Activated CD4-positive, CD25-positive, alpha-beta regulatory T cell treated with anti-CD3 and anti-CD28 coated beads, Interleukin-2, amount 50 U/mL, for 72 hours (primary cell): ENCODE measurements at regions not wholly inside any gene's neighbourhood (a gene's known extent, or its start where the extent isn't known, plus 50 kb on each side); places are given as distances from the start of the nearest gene placed in this dataset.
"Not testable (repeated sequence)": the region's sequence is repeated elsewhere in the genome, so short reads cannot be mapped to it uniquely, and the experiment has no call there.

Source experiments
- DNase-seq: peaks from one replicate; pipeline ENCODE4 v3.0.0; 2021

DNA sequence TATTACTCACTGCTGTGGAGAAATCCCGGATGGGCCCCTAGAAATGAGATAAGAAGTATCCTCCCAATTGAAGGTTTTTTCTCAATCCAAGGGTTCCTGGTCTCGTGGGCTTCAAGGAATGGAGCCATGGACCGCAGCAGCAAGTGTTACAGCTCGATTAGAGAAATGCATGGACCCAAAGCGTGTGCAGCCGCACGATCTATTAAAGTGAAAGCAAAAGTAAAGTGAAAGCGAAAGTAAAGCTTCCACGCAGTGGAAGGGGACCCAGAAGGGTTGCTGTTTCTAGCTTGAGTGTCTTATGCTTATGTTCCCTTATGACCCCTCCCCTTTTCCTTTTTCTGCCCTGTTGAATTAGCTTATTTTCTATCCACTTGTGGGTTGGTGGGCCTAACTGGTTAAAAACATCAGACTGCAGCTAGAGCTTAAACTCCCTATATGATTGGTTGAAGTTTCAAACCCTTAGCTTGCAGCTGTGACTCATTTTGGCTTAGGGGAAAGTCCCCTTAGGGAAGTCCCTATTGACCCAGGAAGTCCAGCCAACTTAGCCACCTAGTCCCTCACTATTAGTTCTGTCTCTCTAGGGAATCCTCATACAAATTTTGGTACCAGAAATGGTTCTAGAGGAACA is 1111.8 kb downstream of the TAF11L14 start:
- DNase-seq = no peak

DNA sequence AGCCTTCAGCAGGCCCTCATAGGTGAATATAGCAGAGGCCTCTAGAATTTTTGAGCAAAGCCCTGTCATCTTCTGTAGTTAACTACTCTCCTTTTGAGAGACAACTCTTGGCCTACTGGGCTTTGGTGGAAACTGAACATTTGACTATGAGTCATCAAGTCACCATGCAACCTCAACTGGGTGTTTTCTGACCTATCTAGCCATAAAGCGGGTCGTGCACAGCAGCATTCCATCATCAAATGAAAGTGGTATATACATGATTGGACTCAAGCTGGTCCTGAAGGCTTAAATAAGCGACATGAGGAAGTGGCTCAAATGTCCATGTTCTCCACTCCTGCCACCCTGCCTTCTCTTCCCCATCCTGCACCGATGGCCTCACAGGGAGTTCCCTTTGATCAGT is 1115.5 kb downstream of the TAF11L14 start:
- no peak for DNase-seq

DNA sequence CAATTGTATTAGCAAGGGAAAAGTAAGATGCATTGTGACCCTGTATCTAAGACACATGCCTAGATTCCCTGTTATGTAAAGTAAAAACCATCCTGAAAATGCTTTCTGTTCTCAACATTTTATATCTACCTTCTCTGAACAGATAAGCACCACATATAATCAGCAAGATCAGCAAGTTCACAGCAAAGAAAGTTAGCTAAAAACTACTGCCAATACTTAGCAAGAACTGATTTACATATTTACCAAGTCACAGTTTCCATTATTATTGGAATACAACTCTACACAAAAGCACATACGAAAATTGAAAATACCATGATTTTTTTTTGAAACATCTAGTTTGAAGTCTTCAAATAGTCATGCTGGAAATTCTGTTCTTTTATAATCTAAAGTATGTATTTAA is 1118.1 kb downstream of the TAF11L14 start:
- no peak for DNase-seq

DNA sequence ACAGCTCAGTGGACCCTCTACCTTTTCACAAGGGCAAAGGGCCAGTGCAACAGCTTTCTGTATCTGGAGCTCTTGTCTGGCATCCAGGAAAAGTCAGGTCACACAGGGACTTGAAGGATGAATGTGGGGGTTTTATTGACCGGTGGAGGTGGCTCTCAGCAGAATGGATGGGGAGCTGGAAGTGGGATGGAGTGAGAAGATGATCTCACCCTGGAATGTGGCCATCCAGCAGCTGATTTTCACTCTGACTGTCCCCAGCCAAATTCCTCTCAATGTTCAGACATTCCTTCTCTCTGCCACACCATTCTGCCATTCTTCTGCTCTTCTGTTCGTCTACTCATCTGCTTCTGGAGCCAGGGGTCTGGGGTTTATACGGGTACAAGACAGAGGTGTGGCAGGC is 1119.9 kb downstream of the TAF11L14 start:
- no peak for DNase-seq

GRCh38 chr5:18761801-18762200 is 1127.5 kb downstream of the TAF11L14 start:
- DNase-seq = no peak

DNA sequence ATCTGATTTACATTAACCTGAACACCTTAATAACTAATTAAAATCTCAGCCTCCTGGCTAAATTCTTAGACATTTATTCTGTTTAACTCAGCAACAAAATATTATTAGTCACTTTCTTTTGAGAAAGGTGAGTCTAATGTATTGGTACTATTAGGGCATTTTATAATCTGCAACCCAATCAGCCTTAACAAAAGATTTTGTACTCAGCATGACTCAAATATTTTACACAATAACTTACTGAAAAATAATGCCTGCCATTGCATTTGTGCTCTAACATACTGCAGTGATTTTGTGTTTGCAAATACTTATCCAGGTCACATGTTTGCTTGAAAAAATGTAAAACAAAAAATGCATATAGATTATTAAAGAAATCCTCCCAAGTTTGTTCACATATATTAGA is 1129.9 kb downstream of the TAF11L14 start:
- DNase-seq = no peak

DNA sequence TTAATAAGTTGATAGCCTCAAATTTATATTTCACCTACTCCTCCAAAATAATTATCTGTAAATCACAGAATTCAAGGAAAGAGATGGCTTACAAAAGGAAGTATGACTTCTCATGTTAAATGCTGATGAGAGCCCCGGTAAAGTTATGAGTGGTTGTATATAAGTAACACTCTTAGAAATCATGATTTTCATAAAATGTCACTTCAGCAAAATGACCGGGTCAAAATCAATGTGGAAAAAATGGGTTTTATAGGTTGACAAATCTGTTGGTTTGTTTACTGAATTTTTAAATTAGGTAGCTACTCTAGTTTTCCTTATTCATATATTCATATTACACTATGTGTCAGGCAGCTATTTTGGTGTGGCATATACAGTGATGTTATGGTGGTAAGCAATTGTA is 1131.0 kb downstream of the TAF11L14 start:
- no peak for DNase-seq

DNA sequence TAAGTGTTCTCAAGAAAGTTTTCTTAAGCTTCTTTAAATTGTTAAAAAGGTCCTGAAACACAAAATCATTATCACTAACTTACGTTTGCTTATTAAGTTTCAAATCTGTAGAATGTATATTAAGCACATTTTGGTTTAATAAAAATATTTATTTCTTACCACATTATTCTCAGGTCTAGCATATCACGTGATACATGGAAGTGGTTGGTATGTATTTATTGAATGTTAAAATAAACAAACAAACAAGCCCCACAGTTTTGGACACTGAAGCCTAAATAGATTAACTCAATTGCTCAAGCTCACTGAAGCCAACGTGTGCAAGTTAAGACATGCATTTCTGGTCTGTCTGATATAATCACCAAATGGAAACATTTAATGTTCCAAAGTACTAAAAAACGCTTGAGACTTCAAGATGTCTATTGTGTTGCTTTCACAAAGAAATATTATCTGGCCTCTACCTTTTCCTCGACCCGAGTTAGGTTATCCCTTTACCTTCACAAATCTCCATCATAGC is 1136.9 kb downstream of the TAF11L14 start:
- no peak for DNase-seq

- no peak for DNase-seq
Observed at GRCh38 chr5:18772475-18772874, 1138.2 kb downstream of the TAF11L14 start.

- DNase-seq = no peak
Observed at GRCh38 chr5:18778225-18778624, 1144.0 kb downstream of the TAF11L14 start.

- no peak for DNase-seq
Observed at GRCh38 chr5:18789218-18789998, 1155.1 kb downstream of the TAF11L14 start.

DNA sequence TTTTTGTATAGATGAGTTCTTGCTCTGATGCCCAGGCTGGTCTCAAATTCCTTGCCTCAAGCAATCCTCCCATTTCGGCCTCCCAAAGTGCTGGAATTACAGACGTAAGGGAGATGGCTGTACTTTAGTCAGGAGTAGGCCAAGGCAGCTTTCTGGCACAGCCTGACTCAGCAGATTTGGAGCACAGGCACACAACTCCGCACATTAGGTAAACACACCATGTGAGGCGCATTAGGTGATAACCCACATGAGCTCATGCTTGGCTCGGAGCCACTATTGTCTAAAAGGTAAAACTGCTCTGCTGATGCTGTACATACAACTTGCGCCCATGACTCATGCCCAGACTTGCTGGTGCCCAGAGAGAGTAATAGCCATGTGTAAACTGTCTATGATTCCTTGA is 1157.9 kb downstream of the TAF11L14 start:
- no peak for DNase-seq

DNA sequence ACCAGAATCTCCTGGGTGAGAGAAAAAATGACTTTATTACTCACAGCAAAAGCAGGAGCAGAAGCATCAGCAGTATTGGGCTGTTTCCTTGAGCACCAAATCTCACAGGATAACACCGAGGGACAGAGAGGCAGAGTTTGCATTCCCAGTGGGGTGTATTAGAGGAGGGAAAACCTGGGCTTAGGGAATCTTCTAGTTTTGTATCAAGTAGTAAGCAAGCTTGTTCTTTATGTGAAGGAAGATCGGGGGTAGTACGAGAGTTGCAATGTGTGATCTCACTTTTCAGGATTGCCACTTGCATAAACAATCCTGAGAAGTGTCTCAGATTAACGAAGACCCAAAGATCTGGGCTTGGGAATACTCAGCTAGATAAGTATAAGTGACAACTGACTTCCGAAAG is 1163.0 kb downstream of the TAF11L14 start:
- DNase-seq = no peak

DNA sequence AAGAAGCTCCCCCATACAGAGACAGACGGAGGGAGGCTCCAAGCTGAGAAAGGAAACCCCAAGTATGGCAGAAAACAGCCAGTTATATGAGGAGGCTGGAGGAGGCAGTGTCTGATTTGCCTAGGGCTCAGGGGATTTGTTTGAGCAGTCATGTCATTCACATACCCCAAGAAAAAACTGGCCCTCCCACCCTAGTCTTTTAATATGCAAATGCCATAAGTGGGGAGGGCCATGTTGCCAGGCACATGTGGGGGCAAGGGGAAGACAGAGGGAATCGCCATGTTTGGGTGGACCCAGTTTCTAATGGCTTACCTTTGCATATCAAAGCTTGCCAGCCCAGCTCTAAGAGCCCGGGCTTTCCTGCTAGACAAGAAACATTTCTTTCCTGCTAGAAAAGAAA is 1163.8 kb downstream of the TAF11L14 start:
- DNase-seq = no peak

DNA sequence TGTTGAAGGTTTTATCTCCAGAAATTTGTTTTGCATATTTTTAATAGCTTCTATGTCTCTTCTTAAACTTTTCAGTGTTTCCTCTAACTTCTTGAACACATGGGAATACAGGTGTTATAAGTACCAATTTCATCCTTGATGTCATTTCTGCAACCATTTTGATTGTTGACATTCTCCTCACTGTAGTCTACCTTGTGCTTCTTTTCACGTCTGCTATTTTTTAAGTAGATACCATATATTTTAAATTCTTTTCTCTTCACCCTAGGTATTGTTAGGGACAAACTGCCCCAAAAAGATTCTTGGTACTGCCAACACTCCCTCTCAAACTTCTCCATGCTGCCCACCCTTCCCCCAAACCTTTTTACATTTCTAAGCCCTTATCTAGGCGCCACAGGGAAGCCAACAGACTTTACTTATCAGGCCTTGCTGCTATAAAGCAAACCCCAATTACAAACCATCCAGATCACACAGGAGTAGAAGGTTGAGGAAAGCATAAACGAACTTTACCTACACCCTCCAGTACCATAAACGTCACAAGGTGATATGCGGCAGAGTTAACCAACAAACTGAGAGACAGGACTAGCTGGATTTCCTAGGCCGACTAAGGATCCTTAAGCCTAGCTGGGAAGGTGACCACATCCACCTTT is 1165.3 kb downstream of the TAF11L14 start:
- no peak for DNase-seq

- no peak for DNase-seq
Observed at GRCh38 chr5:18800293-18801025, 1166.2 kb downstream of the TAF11L14 start.

DNA sequence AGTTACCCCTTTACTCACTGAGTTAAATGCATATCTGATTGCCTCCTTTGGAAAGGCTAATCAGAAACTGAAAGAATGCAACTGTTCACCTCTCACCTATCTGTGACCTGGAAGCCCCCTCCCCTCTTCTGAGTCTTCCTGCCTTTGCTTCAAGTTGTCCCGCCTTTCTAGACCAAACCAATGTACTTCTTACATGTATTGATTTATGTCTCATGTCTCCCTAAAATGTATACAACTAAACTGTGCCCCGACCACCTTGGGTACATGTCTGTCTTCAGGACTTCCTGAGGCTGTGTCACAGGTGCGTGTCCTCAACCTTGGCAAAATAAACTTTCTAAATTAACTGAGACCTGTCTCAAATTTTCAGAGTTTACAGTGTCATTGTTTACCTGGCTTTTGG is 1167.2 kb downstream of the TAF11L14 start:
- not testable (repeated sequence) for DNase-seq

DNA sequence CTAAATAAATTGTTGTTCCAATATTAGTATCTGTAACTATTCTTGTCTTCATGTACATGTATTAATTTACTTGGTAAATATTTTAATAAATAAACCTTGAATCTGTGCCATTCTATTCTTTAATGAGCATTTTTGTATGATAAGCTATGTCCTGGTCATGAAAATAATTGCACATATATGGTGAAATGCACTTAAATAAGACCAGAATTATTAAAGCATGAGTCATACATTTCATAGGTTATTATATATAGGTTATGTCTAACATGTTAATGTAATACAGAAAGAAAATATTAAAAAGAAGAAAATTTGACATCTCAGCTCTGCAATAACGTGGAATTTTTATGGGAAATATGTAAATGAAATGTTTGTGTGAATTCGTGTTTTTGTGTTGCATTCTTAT is 1168.1 kb downstream of the TAF11L14 start:
- no peak for DNase-seq

- DNase-seq = no peak
Observed at GRCh38 chr5:18805376-18805775, 1171.1 kb downstream of the TAF11L14 start.

DNA sequence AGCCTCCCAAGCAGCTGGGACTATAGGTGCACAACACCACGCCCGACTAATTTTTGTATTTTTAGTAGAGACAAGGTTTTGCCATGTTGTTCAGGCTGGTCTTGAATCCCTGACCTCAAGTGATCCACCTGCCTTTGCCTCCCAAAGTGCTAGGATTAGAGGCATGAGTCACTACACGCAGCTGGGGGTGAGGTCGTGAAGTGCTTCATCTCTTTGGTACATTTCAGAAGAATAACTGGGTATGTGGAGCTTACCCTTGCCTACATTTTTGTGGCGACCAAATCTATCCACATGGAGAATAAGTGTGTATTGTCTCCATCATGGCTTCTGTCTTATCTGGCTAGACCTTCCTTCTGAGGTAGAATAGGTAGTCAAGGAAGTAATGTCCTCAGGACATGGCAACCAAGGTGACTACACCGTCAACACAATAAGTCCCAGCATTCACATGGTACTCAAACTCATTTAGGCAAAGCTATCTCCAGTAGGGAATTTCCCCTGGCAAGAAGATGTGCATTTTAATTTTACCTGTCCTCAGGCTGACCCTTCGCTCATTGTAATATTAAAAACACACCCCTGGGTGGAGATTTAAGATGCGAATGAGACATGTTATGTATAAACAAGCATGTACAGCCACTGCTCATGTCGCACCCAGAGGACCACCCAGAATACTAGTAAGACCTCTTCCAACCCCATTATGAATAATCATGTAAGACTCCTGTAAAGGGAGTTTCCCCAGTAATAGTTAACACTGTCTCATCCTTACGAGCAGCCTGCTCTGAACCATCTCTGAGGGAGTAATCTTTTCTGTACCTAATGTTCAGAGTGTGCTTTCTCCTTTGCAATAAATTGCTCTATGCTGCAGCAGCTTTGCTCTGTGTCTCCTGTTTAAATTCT is 1173.2 kb downstream of the TAF11L14 start:
- no peak for DNase-seq

GRCh38 chr5:18811661-18812060 is 1176.3 kb downstream of the CDH18 start:
- DNase-seq = no peak

DNA sequence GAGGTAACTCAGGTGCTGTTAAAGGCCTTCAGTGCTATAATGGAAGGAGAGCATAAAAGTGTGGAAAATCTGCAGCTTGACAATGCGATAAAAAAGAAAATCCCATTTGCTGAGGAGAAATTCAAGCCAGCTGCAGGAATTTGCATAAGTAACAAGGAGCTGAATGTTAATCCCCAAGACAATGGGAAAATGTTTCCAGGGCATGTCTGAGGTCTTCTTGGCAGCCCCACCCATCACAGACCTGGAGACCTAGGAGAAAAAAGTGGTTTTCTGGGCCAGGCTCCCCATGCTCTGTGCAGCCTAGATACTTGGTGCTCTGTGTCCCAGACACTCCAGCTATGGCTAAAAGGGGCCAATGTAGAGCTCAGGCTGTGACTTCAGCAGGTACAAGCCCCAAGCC is 1159.6 kb downstream of the CDH18 start:
- DNase-seq = no peak
